Mesothelial cell of epicardium (in vitro differentiated cells): ENCODE measurements at regions not wholly inside any gene's neighbourhood (a gene's known extent, or its start where the extent isn't known, plus 50 kb on each side); places are given as distances from the start of the nearest gene placed in this dataset.

ENCODE experiments used
- DNase-seq, 2 experiments: peaks; one replicate each; pipeline ENCODE4 v3.0.0; 2021; ENCODE audit warnings: low spot score in 2 of 2; ENCODE audit not compliant: unreplicated experiment in 2 of 2
- H3K27ac Mint-ChIP-seq: 2 replicates; pipeline ENCODE4 v1.8.0; 2021; ENCODE audit warnings: mixed read lengths
- H3K27me3 Mint-ChIP-seq: 2 replicates; pipeline ENCODE4 v1.8.0; 2021; ENCODE audit warnings: low read depth, mixed read lengths
- H3K36me3 Mint-ChIP-seq: 2 replicates; pipeline ENCODE4 v1.8.0; 2021; ENCODE audit warnings: mixed read lengths
- H3K4me1 Mint-ChIP-seq: 2 replicates; pipeline ENCODE4 v1.8.0; 2021; ENCODE audit warnings: mixed read lengths
- H3K4me3 Mint-ChIP-seq: 2 replicates; pipeline ENCODE4 v1.8.0; 2021; ENCODE audit warnings: mild to moderate bottlenecking, moderate library complexity, mixed read lengths
- H3K9me3 Mint-ChIP-seq: 2 replicates; pipeline ENCODE4 v1.8.0; 2021; ENCODE audit warnings: mixed read lengths
- CTCF ChIP-seq: fragments of 200-600 bp; sonication (generic); IDR thresholded peaks from one replicate; pipeline ENCODE4 v1.5.0; 2021; ENCODE audit warnings: antibody characterized with exemption; ENCODE audit not compliant: unreplicated experiment

GRCh38 chr7:67377939-67378862 is 381.6 kb downstream of the TYW1 start:
- Mint-ChIP-seq H3K4me3 (no peak overlapping the region), H3K27ac (no peak overlapping the region), H3K36me3 (no peaks in the 10 kb centered on the region), H3K27me3 (peaks cover 6% of the 10 kb centered on the region), H3K9me3 (peaks cover 7% of the 10 kb centered on the region), H3K4me1 (peaks cover 3% of the 10 kb centered on the region)
- peak; percentile 94 for TF ChIP-seq CTCF
- peak; percentile 65 to 85 for DNase-seq

- Mint-ChIP-seq H3K4me3 (no peak overlapping the region), H3K27ac (no peak overlapping the region), H3K27me3 (peaks cover 6% of the 10 kb centered on the region), H3K9me3 (no peaks in the 10 kb centered on the region), H3K36me3 (no peaks in the 10 kb centered on the region), H3K4me1 (peaks cover 3% of the 10 kb centered on the region)
- DNase-seq, result no peak
- no peak for TF ChIP-seq CTCF
These were observed 383.7 kb downstream of the TYW1 start for GRCh38 chr7:67380326-67380725.

DNA sequence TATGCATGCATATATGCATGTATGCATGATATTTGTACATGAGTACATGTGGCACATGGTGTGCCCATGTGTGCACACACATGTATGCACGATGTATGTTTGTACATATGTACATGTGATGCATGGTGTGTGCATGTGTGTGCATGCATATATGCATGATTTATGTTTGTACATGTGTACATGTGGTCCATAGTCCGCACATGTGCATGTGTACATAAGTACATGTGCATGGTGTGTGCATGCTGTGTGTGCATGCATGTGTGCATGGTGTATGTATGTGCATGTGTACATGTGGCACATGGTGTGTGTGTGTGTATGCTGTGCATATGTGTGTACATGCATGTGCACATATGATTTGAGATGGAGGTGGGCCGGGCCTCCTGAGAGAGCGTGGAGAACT is 384.2 kb downstream of the TYW1 start:
- peaks cover 6% of the 10 kb centered on the region for H3K27me3 Mint-ChIP-seq

DNA sequence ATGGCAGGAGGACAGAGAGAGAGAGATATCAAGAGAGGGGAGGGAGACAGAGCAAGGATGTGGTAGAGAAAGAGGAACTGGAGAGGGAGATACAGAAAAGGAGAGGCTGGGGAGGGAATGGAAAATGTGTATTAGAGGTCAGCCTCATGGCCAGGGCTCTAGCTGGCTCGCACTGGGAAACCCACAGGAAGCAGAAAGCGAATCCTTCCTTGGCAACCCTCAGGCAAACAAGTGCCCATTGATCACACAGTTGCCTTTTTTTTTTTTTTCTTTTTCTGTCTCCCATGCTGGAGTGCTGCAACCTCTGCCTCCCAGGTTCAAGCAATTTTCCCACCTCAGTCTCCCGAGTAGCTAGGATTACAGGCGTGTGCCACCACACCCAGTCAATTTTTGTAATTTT is 391.2 kb downstream of the TYW1 start:
- TF ChIP-seq CTCF, result no peak
- H3K27me3 Mint-ChIP-seq, result peaks cover 16% of the 10 kb centered on the region
- no peak overlapping the region for H3K27ac Mint-ChIP-seq
- no peaks in the 10 kb centered on the region for H3K36me3 Mint-ChIP-seq
- H3K4me1 Mint-ChIP-seq, result peaks cover 5% of the 10 kb centered on the region
- no peak overlapping the region for H3K4me3 Mint-ChIP-seq
- H3K9me3 Mint-ChIP-seq, result no peaks in the 10 kb centered on the region
- DNase-seq, result no peak

More for the DNA sequence above, 384.2 kb downstream of the TYW1 start:
- H3K9me3 Mint-ChIP-seq, result no peaks in the 10 kb centered on the region
- no peak for TF ChIP-seq CTCF
- H3K36me3 Mint-ChIP-seq, result no peaks in the 10 kb centered on the region
- no peak for DNase-seq
- no peak overlapping the region for H3K4me3 Mint-ChIP-seq
- H3K27ac Mint-ChIP-seq, result no peak overlapping the region
- peaks cover 3% of the 10 kb centered on the region for H3K4me1 Mint-ChIP-seq

DNA sequence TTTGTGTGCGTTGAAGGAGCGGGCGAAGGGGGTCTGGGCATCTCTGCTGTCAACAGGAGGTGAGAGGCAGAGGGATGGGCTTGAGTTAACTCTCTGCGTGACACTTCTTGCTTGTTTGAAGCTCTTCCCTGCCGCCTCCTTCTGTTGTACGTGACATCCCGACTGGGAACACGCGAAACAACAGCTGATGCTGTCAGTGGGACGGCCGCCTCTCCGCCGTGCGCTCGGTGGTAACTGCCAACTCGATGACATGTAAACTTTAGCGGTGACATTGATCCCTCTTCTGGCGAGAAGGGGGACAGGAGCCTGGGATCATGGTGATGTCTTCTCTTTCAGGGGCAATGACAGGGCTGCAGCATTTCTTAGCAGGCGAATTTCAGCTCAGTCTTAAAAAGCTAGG is 394.5 kb downstream of the TYW1 start:
- no peaks in the 10 kb centered on the region for H3K36me3 Mint-ChIP-seq
- peaks cover 22% of the 10 kb centered on the region for H3K27me3 Mint-ChIP-seq
- no peak overlapping the region for H3K27ac Mint-ChIP-seq
- no peaks in the 10 kb centered on the region for H3K9me3 Mint-ChIP-seq
- no peak overlapping the region for H3K4me3 Mint-ChIP-seq
- no peak for DNase-seq
- TF ChIP-seq CTCF, result no peak
- peaks cover 7% of the 10 kb centered on the region for H3K4me1 Mint-ChIP-seq
